GM21825 (cell line): ENCODE measurements at regions not wholly inside any gene's neighbourhood (a gene's known extent, or its start where the extent isn't known, plus 50 kb on each side); places are given as distances from the start of the nearest gene placed in this dataset.
"Not testable (repeated sequence)": the region's sequence is repeated elsewhere in the genome, so short reads cannot be mapped to it uniquely, and the experiment has no call there.

ENCODE experiments used
- ATAC-seq: cut with Tn5 transposase; IDR thresholded peaks from one replicate; pipeline ENCODE4 v1.9.1; 2021; ENCODE audit warnings: mild to moderate bottlenecking, moderate library complexity; ENCODE audit not compliant: unreplicated experiment

DNA sequence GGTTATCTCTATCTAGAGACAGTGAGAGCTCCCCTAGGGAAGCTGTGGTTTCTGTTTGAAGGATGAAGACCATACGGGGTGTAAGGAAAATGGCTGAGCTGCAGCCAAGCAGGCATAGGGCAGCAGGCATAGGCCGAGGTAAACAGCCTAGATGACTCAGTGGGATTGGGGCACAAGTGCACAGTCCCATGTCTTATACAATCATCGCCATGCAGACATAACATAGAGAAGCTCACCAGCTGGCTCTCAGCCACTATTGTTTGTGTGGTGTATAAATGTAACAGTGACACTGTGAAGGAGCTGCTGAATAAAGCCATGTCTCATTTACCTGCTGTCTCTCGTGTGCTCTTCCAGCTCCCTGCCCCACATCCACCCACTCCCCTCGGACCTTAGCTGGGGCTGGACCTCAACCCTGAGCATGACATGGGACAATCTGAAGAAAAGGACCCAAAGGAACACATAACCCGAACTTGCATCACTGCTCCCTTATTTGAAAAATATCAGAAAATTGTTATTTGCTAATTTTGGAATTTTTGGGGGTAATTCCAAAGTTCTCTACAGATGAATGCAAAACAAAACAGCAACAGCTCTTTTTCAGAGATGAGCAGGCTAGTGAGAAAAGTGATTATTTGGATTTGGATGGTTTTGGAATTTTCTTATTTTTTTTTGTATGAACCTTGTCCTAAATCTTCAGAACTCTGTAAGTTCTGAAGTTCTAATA, 582.7 kb downstream of the REEP3 start:
- no peak for ATAC-seq

DNA sequence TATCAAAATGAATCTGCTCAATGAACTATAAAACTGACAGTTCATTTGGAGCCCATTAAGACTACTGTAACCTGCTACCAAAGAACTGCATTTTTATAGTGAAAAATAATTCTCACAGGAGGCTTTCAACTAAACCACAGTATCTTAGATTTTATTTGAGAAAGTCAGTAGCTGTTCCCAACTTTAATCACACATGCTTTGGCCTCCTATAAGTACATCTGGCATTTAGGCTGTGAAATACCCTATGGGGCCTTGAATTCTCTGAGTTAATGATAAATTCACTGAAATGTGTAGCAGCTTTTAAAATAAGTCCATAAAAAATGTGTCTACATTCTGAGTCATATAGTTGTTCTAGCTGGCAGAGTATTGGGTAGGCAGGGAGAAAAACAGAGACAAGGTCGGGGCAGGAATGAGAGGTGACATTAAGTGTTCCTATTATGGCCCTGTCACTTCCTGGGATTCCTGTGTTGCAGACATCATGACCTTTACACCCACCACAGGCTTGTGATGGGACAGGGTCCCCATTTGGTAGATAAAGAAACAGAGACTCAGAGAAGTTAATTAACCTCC, 588.8 kb downstream of the REEP3 start:
- ATAC-seq = no peak

DNA sequence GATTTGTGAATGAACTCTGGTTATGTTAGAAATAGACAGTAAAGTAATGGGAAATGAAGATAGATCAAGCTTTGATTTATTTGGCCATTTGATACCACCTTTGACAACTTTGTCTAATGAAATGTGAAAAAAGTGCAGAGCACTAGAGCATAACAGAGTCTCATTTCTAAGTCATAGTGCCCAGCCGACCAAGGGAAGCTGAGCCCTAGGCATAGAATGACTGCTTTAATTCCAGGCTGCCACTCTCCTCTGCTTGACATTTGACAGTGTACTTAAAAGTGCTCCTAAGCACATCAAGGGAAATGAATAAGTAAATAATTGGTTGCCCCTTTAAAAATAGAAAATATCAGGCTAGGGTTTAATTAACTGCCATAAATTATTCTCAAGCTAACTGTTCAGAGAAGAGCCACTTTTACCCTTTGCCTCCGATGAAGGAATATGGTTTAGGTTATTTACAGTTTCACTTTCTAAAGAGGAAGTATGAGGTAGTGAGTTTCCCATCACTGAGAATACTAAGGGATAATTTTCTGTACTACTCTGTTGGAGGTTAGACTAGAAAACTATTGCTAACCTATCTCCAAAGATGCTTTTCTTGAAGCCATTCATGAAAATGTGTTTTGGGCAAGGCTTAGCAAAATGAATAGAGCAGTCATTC, 591.6 kb downstream of the REEP3 start:
- no peak for ATAC-seq

DNA sequence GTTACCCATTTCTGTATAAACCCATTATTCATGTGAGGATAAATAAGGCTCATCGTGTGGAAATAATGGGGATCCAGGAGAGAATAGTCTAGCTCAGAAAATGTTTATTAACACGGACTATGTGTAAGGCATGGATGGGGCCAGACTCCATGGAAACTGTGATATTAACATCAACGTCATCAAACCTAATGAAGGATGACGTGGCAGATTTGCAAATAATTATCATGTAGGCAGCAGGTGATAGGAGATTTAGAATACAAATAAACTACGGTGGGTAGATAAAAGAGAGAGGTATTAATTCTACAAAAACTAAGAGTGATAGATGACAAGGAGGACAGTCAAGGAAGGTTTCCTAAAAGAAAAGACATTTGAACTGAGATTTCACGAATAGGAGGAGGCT, 592.2 kb downstream of the REEP3 start:
- no peak for ATAC-seq

DNA sequence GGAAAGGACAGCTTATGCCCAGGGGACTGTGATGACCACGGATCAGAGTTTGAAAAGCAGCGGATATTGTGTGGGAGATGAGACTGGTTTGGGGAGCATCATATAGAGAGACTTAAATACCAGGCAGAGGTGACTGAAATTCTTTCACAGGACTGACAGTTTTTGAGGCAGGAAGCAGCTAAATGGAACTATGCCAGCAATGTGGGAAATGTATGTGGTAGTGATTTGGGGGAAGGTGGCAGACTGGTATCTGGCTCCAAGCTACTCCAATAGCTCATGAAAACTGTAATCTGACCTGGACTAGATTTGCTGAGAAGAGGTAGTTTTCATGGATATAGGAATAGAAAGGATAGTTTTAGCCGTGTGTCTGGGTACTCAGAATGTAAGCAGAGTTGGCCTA, 592.6 kb downstream of the REEP3 start:
- no peak for ATAC-seq

DNA sequence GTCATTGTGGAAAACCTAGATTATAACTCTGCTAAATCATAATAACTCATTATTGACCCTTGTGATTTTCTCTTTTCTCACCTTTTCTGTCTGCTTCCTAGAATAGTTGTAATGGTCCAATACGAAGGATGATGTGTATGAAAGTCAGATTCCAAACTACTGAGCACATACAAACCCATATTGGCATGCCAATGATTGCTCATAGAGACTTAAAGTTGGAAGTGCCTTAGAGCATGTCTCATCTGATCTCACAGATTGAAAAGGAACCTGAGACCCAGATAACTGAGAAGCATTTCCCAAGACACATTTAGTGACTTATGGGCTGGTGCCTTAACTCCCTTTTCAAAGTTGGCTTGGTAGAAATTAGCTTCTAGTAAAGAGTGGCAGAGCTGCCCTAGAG, 594.3 kb downstream of the REEP3 start:
- no peak for ATAC-seq

DNA sequence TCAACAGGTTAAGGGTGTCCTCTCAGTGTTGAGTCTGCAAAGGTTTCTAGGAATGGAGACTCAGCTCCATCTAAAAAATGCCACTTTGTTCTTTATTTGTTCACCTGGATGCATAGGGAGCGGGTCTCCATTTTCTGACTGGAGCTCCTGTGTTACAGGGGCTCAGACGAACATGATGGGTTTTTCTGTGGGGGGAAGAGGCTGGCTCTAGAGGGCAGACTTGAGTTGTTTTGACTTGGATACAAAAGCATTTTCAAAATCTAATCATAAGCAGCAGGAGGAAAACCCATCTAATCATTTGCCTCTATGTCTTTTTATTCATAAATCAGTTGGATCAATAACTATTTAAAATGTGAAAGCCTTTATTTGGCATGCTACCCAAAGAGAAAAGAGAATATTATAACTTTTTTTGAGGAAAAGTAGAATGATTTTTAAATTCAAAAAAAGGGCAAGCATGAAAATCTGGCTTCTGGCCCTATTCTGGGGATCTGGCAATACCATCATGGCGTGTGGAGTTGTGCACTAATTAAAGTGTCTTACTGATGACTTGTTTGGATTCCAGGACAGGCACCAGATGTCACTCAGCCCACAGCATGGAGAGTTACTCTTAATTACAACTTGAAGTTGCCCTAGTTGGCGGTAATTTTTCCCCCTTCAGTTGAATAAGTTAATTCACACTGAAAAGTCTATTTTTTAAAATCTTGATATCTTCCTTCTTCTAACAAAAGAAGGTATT, 594.9 kb downstream of the REEP3 start:
- ATAC-seq = no peak

DNA sequence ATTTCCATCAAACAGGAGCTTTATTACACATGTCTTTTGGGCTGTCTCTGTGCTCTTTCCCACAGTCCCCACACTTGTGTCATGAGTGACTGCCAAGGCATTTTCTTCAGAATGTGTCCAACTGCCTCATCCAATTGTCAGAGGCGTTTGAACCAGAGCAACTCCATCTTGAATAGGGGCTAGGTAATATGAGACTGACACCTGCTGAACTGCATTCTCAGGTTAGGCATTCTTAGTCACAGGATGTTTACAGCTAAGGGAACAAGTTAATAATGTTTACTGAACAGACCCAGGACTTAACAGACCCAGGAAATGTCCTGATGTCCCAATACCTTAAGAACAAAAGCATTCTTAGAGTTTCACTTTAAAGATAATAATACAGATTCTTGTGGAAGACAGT, 595.5 kb downstream of the REEP3 start:
- no peak for ATAC-seq

DNA sequence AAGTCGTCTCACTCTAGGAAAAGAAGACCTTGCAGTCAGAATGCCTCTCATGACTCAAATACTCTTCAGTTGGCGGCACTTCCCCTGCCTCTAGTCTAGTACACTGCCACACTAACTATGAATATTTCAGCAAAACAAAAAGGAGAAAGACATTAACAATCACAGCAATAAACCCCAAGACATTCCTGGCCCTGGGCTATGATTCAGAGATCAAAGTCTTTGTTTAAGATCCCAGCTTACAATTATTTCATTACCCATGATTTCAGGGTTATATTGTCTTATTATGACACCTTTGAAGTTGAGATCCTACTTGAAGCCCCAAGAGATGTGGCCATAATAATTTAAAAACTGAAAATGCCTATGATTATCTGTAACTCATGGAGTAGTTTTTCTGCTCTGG, 597.5 kb downstream of the REEP3 start:
- ATAC-seq = no peak

DNA sequence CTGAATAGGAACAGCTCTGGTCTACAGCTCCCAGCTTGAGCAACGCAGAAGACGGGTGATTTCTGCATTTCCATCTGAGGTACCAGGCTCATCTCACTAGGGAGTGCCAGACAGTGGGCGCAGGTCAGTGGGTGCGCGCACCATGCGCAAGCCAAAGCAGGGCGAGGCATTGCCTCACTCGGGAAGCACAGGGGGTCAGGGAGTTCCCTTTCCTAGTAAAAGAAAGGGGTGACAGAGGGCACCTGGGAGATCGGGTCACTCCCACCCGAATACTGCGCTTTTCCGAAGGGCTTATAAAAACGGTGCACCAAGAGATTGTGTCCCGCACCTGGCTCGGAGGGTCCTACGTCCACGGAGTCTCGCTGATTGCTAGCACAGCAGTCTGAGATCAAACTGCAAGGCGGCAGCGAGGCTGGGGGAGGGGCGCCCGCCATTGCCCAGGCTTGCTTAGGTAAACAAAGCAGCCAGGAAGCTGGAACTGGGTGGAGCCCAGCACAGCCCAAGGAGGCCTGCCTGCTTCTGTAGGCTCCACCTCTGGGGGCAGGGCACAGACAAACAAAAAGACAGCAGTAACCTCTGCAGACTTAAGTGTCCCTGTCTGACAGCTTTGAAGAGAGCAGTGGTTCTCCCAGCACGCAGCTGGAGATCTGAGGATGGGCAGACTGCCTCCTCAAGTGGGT, 599.2 kb downstream of the REEP3 start:
- ATAC-seq = not testable (repeated sequence)

DNA sequence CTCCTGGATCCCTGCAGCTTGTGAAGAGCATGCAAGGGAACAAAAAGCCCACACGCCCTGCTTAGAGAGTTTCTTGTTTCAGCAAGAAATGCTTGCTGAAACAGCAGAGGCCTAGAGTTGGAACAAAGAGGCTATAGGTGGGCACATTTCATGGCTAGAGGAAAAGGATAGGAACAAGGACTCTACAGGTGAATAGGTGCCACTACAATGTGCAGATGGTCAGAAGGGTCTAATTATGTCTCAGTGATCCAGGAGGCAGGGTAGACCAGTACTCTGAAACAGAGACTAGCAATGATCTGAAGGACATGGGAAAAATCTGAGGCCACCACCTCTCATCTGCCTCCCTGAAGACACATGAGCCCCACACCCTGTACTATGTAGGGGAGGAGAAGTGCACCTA, 609.0 kb downstream of the REEP3 start:
- ATAC-seq = no peak

DNA sequence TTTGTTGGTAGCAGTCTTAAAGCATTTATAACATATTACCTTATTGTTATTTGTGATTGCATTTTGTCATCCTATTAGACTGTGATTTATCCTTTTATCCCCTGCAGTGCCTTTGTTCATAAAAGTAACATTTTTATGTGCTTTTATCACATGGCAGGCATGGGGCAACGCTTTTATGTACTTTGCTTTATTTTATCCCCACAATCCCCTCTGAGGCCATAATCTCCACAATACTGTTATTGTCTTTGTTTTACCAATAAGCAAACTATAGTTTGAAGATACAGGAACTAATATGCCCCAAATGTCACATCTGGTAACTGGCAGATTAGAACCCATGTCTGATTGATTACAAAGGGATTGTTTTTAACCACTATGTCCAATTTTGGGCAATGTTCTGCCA, 613.5 kb downstream of the REEP3 start:
- ATAC-seq = no peak

DNA sequence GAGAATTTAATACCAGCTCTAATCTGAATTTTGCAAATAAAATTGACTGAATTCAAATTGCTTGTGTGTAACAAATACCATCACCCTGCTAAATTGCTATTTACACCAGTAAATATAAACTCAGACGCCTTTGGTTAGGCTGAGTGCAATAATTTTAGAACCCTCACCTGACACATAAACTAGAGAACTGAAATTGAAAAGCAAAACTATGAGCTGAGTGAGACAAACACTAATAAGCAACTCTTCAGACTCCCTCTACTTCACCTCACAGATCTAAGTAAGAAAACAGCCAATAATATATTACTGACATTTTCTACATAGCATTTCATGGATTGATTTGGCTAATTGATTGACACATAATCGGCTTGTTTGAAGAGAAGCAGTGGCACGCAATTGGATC, 621.2 kb downstream of the REEP3 start:
- no peak for ATAC-seq

DNA sequence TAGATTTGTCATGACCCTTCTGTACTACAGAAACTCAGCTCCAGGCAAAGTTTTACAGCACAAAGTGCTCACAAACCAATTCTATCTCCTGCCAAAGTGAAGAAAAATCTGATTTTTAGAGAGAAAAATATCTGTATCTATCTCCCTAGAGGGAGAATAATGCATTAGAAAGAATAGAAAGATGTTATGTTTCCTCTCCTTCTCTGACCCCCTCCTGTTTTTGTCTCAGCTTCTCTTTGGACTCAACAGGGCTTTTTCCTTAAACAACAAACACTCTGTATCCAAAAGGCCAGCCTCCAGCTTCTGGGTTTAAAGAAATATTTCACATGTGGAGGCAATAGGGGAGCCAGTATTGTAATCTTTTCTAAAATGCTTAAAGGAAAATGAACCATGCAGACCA, 627.4 kb downstream of the REEP3 start:
- no peak for ATAC-seq

DNA sequence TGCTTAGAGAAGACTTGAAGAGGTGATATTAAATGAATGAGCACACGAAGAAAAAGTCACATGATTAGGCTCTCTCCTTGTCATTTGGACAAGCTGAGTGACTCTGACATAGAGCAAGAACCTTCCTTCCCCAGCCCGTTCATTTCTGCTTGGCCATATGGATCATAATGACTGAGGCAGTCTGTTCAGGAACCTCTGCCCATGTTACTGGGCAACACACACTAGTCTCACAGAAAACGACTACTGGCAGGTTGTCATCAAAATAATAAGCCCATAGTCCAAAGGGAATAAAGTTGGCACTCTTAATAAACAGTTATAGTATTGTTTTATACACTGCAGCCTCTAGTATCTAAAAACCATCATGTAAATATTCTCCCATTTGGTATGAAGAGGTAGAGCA, 635.0 kb downstream of the REEP3 start:
- ATAC-seq = no peak

DNA sequence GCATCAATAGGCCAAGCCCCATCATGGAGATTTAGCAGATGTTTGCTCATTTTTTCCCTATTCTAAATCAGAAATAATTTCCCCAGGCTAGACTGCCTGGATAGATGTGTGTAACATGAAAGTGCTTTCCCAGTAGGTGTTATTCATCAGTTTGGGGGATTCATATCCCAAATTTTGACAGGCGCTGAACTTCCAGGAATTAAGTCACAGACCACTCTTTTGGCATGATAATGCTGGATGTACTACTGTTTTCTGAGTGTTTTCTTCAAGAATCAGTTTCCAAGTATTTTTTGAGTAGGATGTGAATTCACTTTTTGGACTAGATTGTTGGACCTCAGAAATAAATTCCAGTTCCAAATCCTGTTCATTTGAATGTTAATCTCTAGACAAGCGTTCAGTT, 637.4 kb downstream of the REEP3 start:
- no peak for ATAC-seq

DNA sequence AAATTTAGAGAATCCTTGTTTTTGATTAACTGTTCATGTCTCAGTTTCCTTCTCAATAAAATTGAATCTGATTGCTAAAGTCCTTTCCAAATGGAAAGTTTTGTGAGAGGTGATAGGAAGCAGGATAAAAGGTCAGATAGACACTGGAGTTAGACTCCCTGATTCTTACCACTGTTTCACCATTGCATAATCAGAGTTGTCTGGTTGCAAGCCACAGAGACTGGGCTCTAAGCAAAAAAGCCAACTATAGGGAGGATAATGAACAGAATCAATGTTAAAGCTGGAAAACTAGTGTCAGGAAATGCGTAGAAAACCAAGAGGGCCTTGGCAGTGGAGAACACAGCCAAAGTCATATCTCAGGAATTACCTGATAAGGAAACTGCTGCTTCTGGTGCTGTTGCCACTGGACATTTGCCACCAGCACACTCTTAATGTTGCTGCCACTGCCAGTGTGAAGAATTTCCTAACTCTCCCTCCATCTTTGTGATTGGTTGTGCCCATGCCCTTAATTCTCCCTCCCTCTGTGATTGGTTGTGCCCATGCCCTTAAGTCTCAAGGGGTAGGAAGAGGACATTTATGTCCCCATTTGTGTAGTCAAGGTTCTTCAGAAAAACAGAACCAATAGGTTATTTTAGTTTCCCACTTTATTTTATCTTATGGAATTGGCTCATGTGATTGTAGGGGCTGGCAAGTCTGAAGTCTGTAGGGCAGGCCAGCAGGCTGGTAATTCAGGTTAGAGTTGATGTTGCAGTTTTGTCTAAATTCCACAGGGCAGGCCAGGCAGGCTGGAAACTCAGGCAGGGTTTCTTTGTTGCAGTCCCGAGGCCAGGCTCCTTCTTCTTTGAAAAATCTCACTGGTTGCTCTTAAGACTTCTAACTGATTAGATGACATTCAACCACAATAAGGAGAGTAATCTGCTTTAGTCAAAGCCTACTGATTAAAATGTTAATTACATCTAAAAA, 639.0 kb downstream of the REEP3 start:
- no peak for ATAC-seq

DNA sequence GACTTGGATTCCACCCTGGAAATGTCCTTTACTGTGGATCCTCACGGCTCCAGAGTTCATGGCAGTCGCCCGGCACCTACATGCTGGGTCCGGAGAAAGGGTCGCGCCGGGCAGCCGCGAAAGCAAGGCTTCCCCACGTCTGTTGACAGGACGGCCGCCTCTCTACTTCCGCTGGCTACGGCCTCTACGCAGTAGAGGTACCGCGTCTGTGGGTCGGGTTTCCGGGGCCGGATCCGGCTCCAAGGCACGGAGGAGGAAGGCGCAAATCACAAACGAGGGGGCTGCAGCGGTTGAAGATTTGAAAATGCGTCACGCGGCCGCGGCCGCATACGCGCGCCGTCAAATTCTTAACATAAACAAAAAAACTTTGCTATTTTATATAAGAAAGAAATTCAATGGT, 649.6 kb downstream of the REEP3 start:
- no peak for ATAC-seq

DNA sequence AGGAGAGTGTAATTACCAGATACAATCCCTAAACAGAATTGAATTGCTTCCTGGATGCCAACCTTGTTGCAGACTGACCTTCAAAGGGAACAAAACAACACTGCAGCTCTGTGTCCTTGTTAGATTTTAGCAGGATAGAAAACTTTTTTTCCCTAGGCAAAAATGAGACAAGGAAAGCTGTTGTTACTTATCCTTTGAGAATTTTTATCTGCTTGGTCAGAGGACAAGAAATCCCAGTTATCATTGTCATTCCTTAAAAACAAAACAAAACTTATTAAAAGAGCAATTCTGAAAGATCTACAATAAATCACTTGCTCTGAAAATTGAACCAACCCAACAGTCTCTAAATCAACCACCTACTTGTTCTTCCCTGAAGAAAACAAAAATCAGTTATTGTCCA, 652.6 kb downstream of the REEP3 start:
- ATAC-seq = no peak

DNA sequence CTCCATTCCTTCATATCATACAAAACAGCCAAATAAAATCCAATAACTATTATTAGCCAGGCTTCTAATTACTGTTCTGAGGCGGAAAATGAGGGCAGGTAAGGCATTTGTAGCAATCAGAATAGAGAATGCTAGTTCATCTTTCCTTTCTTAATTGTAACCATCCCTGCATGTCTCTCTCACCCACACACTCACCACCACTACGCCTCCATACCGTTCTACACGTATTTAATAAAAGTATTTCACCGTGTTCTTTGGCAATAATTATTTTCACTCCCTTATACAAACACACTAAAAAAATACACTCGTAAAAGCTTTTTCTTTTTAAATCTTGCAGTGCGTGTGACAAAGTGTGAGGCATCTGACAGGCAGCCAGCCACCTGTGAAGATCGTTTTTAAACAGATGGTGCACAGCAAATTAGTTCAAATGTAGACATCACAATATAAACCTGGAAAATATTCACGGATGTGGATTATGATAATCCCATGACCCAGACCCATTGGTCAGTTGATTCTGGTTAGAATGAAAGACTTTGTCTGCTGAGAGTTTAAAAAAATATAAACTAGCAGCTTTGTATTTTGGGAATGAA, 653.6 kb downstream of the REEP3 start:
- no peak for ATAC-seq
